Right forelimb (tissue), 1 donor: ENCODE measurements at regions not wholly inside any gene's neighbourhood (a gene's known extent, or its start where the extent isn't known, plus 50 kb on each side); places are given as distances from the start of the nearest gene placed in this dataset.
"Not testable (repeated sequence)": the region's sequence is repeated elsewhere in the genome, so short reads cannot be mapped to it uniquely, and the experiment has no call there.

Experiments used
- DNase-seq: peaks from one replicate; pipeline ENCODE4 v3.0.0-alpha.2; 2018

GRCh38 chr2:42988055-42988454, 195.7 kb upstream of the HAAO start:
- not testable (repeated sequence) for DNase-seq

- no peak for DNase-seq
Observed at GRCh38 chr2:42987112-42987922, 194.9 kb upstream of the HAAO start.

GRCh38 chr2:42984617-42985016, 192.2 kb upstream of the HAAO start:
- no peak for DNase-seq

GRCh38 chr2:42984081-42984480, 191.7 kb upstream of the HAAO start:
- no peak for DNase-seq

- DNase-seq, result no peak
Observed at GRCh38 chr2:42980764-42981416, 188.5 kb upstream of the HAAO start.

GRCh38 chr2:42979870-42980763, 187.7 kb upstream of the HAAO start:
- no peak for DNase-seq

GRCh38 chr2:42979416-42979869, 187.1 kb upstream of the HAAO start:
- peak; percentile 33 for DNase-seq

- DNase-seq, result peak; percentile 31
Observed at GRCh38 chr2:42978887-42979415, 186.6 kb upstream of the HAAO start.

- DNase-seq, result peak; percentile 34
Observed at GRCh38 chr2:42978175-42978886, 185.9 kb upstream of the HAAO start.

- peak; percentile 44 for DNase-seq
Observed at GRCh38 chr2:42977270-42978174, 185.1 kb upstream of the HAAO start.

- DNase-seq, result peak; percentile 40
Observed at GRCh38 chr2:42976351-42976750, 184.0 kb upstream of the HAAO start.

GRCh38 chr2:42974721-42975717, 182.6 kb upstream of the HAAO start:
- DNase-seq, result peak; percentile 93

- no peak for DNase-seq
Observed at GRCh38 chr2:42974169-42974720, 181.9 kb upstream of the HAAO start.

GRCh38 chr2:42973726-42974125, 181.3 kb upstream of the HAAO start:
- DNase-seq, result peak; percentile 35

GRCh38 chr2:42972933-42973516, 180.6 kb upstream of the HAAO start:
- DNase-seq, result not testable (repeated sequence)

GRCh38 chr2:42971947-42972736, 179.8 kb upstream of the HAAO start:
- DNase-seq, result peak; percentile 28

GRCh38 chr2:42971381-42971780, 179.0 kb upstream of the HAAO start:
- DNase-seq, result no peak

- no peak for DNase-seq
Observed at GRCh38 chr2:42970151-42970550, 177.8 kb upstream of the HAAO start.
